ENCODE measurements at regions not wholly inside any gene's neighbourhood (a gene's known extent, or its start where the extent isn't known, plus 50 kb on each side); places are given as distances from the start of the nearest gene placed in this dataset.

DNA sequence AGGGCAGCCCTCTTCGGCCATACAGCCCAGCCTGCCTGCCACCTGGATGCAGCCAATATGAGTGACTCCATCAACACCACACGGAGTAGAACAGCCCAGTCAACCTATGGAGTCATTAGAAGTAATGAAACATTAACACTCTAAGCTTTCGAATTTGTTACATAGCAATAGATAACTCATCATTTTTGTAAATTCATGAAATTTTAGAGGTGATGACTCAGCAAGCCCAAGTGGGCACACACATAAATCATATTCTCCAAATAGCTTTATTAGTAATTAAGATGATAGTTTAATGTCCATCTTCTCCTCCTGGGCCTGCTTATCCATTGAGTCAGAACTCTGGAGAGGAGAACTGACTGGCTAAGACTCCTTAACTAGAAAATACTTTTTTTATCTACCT is 335.0 kb upstream of the KCNH8 start:
- H3K56ac ChIP-seq (ENCODE audit: extremely low read depth, insufficient read depth, low read length): no peak overlapping the region
- CTCF ChIA-PET: no interaction called here

More for the DNA sequence above, 335.0 kb upstream of the KCNH8 start:
- in situ Hi-C loops (cut with MboI; ENCODE audit: low sequenced_read_pairs): no loop called here
- H4K5ac ChIP-seq (ENCODE audit: low read depth, low read length): no peak overlapping the region
- H3K4me3 ChIP-seq (ENCODE audit: insufficient read depth, low read depth, low read length): no peak overlapping the region
- H2BK5ac ChIP-seq (ENCODE audit: low read depth, low read length, poor library complexity, severe bottlenecking): no peak overlapping the region
- H3K4me1 ChIP-seq (ENCODE audit: control insufficient read depth, insufficient read depth, low read length): no peaks in the 10 kb centered on the region
- H3K23ac ChIP-seq (ENCODE audit: low read depth, low read length): no peak overlapping the region
- no peak overlapping the region for H3K4me2 ChIP-seq (ENCODE audit: low read depth, low read length)
- H3K27ac ChIP-seq (ENCODE audit: insufficient read depth, low read length): no peak overlapping the region
- H2BK15ac ChIP-seq (ENCODE audit: low read depth, low read length): no peak overlapping the region
- H4K20me1 ChIP-seq (ENCODE audit: insufficient read depth, low read length): no peaks in the 10 kb centered on the region
- no peak for TF ChIP-seq BHLHE40 (IDR thresholded peaks at IDR 0.05; ENCODE audit: low read depth, low read length)
- no peak for TF ChIP-seq ELK1 (IDR thresholded peaks at IDR 0.05; ENCODE audit: borderline replicate concordance, low read depth, low read length)
- no peak for TF ChIP-seq MXI1 (IDR thresholded peaks at IDR 0.05; ENCODE audit: borderline replicate concordance, low read depth, low read length)
- no peak for TF ChIP-seq RCOR1 (IDR thresholded peaks at IDR 0.05; ENCODE audit: insufficient replicate concordance, low read length)
- no peak for TF ChIP-seq SMC3 (IDR thresholded peaks at IDR 0.05; ENCODE audit: low read depth, low read length)
- no peak for TF ChIP-seq USF2 (IDR thresholded peaks at IDR 0.05; ENCODE audit: low read depth, low read length)
- TF ChIP-seq POLR2A (IDR thresholded peaks at IDR 0.05; ENCODE audit: low read depth, low read length): no peak
- no peak for TF ChIP-seq RFX5 (IDR thresholded peaks at IDR 0.05; ENCODE audit: low read depth, low read length)
- no peak for TF ChIP-seq CEBPB (IDR thresholded peaks at IDR 0.05; ENCODE audit: low read depth, low read length)
- no peak for TF ChIP-seq MAZ (IDR thresholded peaks at IDR 0.05; ENCODE audit: borderline replicate concordance, low read depth, low read length)
- no peak for TF ChIP-seq MAFK (IDR thresholded peaks at IDR 0.05; ENCODE audit: low read depth, low read length)
- no peak for TF ChIP-seq CTCF (conservative IDR thresholded peaks at IDR 0.05; ENCODE audit: low read depth, low read length)
- no peak overlapping the region for H3K4ac ChIP-seq (ENCODE audit: low read depth, low read length)
- POLR2A ChIA-PET (ENCODE audit: unreplicated experiment): no interaction called here
- DNase-seq (no peak), ATAC-seq (ENCODE audit: low read depth) (no peak)
- H2AK9ac ChIP-seq (replicated peaks; ENCODE audit: low read depth, low read length, poor library complexity): no peak overlapping the region
- no peak overlapping the region for H2BK20ac ChIP-seq (ENCODE audit: low read depth, low read length)
- H4K8ac ChIP-seq (ENCODE audit: low read depth in 2 of 2, low read length in 2 of 2): no peak overlapping the region
- no peak overlapping the region for H4K91ac ChIP-seq (ENCODE audit: insufficient read depth, low read depth, low read length)
- H3K9me1 ChIP-seq (ENCODE audit: insufficient read depth, low read length): no peaks in the 10 kb centered on the region
- no peak overlapping the region for H2AFZ ChIP-seq (replicated peaks; ENCODE audit: low read length, poor library complexity)
- H3K27me3 ChIP-seq (ENCODE audit: control insufficient read depth, insufficient read depth, low read length): no peaks in the 10 kb centered on the region
- H3K18ac ChIP-seq (ENCODE audit: low read depth, low read length): no peak overlapping the region
- WGBS, 2 experiments (ENCODE audit: extremely low coverage in 2 of 2, insufficient read length in 1 of 2): no CpG with 5 or more reads among the region's 3 CpGs
- no peak overlapping the region for H2AK5ac ChIP-seq (ENCODE audit: low read depth, low read length)
- no peaks in the 10 kb centered on the region for H3K36me3 ChIP-seq (ENCODE audit: control insufficient read depth, insufficient read depth, low read length)
- H3K9ac ChIP-seq (ENCODE audit: low read depth, low read length): no peak overlapping the region
- H3K79me1 ChIP-seq (ENCODE audit: low read depth in 1 of 2, low read length in 2 of 2): no peaks in the 10 kb centered on the region
- intact Hi-C loops (cut with micrococcal nuclease): no loop called here
- dilution Hi-C loops (cut with HindIII; ENCODE audit: low sequenced_read_pairs, unreplicated experiment): no loop called here
- H3K9me3 ChIP-seq (ENCODE audit: control insufficient read depth, insufficient read depth, low read length): peaks cover 3% of the 10 kb centered on the region; the same call in 1 of the 2 replicates
- no peak overlapping the region for H2BK120ac ChIP-seq (ENCODE audit: low read depth, low read length)
- no peak overlapping the region for H3K14ac ChIP-seq (replicated peaks; ENCODE audit: low read depth, low read length)
- no TSS peak for BruUV-seq (replicated peaks)
